HG03108 (cell line): ENCODE measurements at regions not wholly inside any gene's neighbourhood (a gene's known extent, or its start where the extent isn't known, plus 50 kb on each side); places are given as distances from the start of the nearest gene placed in this dataset.
"Not testable (repeated sequence)": the region's sequence is repeated elsewhere in the genome, so short reads cannot be mapped to it uniquely, and the experiment has no call there.

ENCODE experiments used
- ATAC-seq: cut with Tn5 transposase; IDR thresholded peaks from one replicate; pipeline ENCODE4 v1.9.1; 2021; ENCODE audit warnings: moderate library complexity; ENCODE audit not compliant: unreplicated experiment

DNA sequence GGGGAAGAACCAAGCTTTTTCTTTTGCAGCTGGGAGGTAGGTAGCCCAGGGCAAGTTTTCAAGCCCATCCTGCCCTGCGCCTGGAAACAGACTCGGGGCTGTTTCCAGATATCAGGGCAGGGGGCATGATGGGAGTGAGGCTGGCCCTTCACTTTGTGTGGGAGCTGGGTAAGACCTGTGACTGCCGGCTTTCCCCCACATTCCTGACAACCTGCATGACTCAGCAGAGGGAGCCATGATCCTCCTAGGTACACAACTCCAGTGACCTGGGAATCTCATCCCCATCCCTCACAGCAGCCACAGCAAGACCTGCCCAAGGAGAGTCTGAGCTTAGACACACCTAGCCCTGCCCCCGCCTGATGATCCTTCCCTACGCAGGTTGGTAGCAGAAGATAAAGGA, 280.8 kb downstream of the SOX4 start:
- ATAC-seq: no peak

DNA sequence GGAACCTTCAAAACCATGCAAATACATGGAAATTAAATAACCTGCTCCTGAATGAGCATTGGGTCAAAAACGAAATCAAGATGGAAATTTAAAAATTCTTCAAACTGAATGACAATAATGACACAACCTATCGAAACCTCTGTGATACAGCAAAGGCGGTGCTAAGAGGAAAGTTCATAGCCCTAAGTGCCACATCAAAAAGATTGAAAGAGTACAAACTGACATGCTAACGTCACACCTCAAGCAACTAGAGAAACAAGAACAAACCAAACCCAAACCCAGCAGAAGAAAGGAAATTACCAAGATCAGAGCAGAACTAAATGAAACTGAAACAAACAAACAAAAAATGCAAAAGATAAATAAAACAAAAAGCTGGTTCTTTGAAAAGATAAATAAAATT, 283.5 kb downstream of the SOX4 start:
- not testable (repeated sequence) for ATAC-seq

- not testable (repeated sequence) for ATAC-seq
Observed at GRCh38 chr6:21880249-21880648, 286.7 kb downstream of the SOX4 start.

GRCh38 chr6:21881969-21882465, 288.5 kb downstream of the SOX4 start:
- ATAC-seq: no peak

- ATAC-seq: no peak
Observed at GRCh38 chr6:21883595-21884328, 290.2 kb downstream of the SOX4 start.

DNA sequence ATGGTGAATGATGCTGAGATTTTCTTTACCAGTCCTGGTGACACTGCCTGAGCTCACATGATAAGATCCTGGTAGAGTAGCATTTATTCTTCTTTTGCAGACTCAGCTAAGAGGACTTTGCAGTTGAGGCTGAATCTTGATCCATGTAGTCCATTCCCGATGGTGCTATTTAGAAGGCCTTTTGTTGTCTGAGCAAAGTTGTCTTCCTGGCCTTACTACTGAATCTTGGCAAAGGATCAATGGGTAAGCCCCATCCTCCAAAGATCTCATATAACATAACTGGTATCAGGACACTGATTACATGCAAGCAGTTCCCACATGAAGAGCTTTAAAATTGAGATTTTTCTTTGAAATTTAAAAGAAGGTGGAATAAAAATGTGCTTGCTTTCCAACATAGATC, 291.6 kb downstream of the SOX4 start:
- no peak for ATAC-seq

GRCh38 chr6:21885532-21886114, 292.1 kb downstream of the SOX4 start:
- no peak for ATAC-seq

DNA sequence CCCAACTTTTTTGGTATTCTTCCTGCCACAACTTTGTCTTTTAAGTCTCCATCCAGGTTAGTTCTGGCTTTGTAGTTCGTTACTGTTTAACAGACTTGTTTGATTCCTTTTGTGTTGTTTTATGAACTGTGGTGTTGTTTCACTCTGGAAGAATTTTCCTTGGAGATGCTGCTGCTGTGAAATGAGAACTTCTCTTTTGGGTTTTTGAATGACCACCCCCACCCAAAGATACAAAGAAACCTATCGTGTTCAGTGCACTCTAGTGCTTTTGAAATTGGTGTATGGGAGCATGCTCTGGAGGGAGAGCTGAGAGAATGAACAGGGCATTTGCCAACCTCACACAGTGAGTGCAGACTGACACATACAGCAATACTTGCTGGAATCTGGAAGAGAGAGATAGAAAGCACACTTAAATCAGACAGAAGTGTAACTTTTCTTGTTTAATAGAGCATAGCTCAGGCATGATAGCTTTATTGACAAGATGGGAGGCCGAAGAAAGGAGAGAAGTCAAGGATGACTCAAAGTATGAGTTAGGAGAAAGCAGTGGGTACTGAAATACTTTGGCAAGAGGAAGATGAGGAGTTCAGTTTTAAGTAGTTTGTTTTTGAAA, 293.1 kb downstream of the SOX4 start:
- no peak for ATAC-seq

DNA sequence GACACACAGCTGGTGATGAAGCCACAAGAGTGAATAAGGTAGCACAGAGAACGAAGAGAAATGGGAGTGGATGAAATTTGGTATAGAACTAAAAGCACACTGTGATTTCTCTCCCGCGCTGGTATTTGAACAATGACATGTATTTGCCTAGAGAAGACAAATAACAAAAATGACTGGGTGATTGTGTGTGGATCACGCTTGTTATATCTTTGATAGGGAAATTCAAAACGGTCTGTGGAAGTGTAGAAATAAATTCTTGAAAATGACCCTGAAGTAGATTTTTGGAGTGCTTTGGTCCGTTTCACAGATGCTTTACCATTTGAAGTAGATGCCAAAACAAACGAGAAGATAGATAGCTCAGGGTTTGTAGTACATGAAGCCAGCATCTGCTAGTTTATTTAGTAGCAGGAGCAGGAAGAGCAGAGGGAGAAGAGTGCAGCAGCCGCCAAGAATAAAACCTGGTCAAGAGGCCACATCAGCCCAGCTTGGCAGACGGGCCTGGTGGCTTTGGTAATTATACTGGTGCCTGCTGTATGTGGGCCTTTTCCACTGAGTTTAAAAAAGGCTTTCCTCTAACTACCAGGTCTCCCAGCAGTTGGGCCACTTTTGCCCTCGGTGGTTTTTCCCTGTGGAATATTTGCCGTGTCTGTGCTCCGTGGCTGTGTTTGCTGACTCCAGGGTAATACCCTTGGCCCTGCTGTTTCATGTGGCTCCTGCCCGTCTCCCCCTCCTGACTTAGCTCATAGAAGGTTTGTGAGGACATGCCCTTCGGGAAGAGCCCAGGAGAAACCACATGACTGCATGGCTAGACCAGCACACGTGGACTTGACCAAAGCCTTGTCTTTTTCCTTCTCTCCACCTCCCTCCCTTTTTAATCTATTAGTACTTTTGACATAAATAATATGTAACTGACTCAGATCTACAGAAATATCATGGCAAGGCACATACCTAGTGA, 294.0 kb downstream of the SOX4 start:
- no peak for ATAC-seq

DNA sequence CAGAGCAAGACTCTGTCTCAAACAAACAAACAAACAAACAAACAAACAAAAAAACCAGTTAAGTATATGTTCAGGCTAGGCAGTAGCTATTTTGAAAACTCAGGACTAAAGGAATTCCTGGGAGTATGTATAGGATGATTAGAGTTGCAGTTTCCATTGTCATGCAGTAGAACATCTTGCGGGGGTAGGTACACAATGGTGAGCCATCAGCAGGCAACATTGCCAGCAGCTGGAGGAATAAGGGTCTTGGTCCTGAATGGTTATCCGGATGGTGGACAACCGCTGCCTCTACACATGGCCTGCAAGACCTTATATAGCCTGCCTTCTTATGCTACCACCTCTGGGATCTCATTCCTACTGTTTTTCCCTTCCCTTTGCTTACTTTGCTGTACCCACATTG, 297.5 kb downstream of the SOX4 start:
- ATAC-seq: no peak

DNA sequence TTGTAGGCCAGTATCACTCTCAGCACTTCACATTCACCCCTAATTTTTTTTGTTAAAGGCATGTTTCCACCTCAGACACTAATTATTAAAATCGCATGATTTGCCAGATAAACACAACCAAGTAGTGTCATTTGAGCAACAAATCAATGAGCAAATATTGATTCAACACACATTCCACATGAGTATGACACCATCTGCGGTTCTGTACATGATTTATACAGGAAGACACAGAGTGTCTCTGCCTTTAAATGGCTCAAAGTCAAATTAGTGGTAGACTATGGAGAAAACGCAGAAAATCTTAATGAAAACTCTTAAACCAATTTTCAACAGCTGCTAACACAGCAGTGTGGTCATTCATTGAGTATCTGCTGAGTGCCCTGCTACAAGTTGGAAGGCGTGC, 300.2 kb downstream of the SOX4 start:
- ATAC-seq: no peak

- no peak for ATAC-seq
Observed at GRCh38 chr6:21895555-21895954, 302.0 kb downstream of the SOX4 start.

GRCh38 chr6:21898107-21898796, 304.7 kb downstream of the SOX4 start:
- ATAC-seq: no peak

GRCh38 chr6:21899708-21900107, 306.2 kb downstream of the SOX4 start:
- ATAC-seq: no peak

- ATAC-seq: no peak
Observed at GRCh38 chr6:21900730-21901129, 307.2 kb downstream of the SOX4 start.

GRCh38 chr6:21902628-21903169, 309.1 kb downstream of the SOX4 start:
- no peak for ATAC-seq

DNA sequence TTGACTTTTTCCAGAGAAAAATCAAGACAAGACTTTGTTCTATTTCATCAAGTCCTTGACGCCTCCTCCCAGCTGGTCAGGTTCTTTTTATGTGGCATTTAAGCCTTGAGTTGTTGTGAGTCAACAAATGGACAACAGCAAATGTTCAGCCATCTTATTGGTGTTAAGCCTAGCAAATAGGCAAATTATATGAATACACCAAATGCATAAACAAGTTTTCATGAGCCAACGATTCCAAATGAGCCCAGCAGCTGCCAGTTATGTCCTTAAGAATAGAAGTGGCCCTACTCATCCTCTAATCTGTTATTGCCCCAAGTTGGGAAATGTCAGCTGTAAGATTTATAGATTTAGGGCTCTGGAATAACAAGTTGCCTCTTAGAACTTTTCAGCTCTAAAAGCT, 312.0 kb downstream of the SOX4 start:
- no peak for ATAC-seq

- ATAC-seq: no peak
Observed at GRCh38 chr6:21906826-21907225, 313.3 kb downstream of the SOX4 start.

DNA sequence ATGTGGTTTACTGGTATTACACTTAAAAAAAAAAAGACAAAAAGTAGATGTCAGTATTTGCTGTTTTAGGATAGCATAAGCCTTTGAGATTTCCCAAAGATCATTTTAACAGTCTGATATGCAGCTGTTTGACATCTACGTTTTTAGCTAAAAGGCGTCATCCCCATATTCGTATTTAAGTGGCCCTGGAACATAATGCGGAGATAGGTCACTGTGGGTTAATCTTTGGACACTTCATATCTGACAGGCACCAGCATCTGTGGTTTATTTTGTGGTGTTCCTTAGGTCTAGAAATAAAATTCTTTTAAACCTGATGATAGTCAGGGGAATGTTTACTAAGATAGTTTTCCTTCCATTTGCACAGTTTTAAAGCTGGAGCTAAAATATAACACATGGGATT, 313.7 kb downstream of the SOX4 start:
- no peak for ATAC-seq

- no peak for ATAC-seq
Observed at GRCh38 chr6:21908161-21908848, 314.8 kb downstream of the SOX4 start.
